ENCODE measurements at regions not wholly inside any gene's neighbourhood (a gene's known extent, or its start where the extent isn't known, plus 50 kb on each side); places are given as distances from the start of the nearest gene placed in this dataset.

GRCh38 chr14:86882818-86883217, 1110.2 kb downstream of the GALC start:
- no peak for DNase-seq

GRCh38 chr14:86865934-86866333, 1127.0 kb downstream of the GALC start:
- DNase-seq: no peak

GRCh38 chr14:86858591-86858990, 1134.4 kb downstream of the GALC start:
- no peak for DNase-seq

GRCh38 chr14:86858031-86858430, 1135.0 kb downstream of the GALC start:
- no peak for DNase-seq

GRCh38 chr14:86852530-86852929, 1140.5 kb downstream of the GALC start:
- no peak for DNase-seq

GRCh38 chr14:86847140-86847539, 1145.8 kb downstream of the GALC start:
- DNase-seq: no peak

- DNase-seq: peak in 1 of 5 experiments; percentile 43
These were observed 1154.6 kb downstream of the GALC start for GRCh38 chr14:86838363-86838762.

- no peak for DNase-seq
These were observed 1166.3 kb downstream of the GALC start for GRCh38 chr14:86826661-86827060.

- DNase-seq: no peak
These were observed 1168.8 kb downstream of the GALC start for GRCh38 chr14:86824167-86824566.

GRCh38 chr14:86823581-86823980, 1169.4 kb downstream of the GALC start:
- DNase-seq: no peak

GRCh38 chr14:86815341-86815740, 1177.6 kb downstream of the GALC start:
- no peak for DNase-seq

GRCh38 chr14:86802726-86803125, 1190.3 kb downstream of the GALC start:
- no peak for DNase-seq

- no peak for DNase-seq
These were observed 1193.7 kb downstream of the GALC start for GRCh38 chr14:86799244-86799647.

- DNase-seq: no peak
These were observed 1194.7 kb downstream of the GALC start for GRCh38 chr14:86798330-86798729.

- no peak for DNase-seq
These were observed 1196.0 kb downstream of the GALC start for GRCh38 chr14:86797075-86797351.

- DNase-seq: no peak
These were observed 1196.5 kb downstream of the GALC start for GRCh38 chr14:86796221-86797074.

- DNase-seq: no peak
These were observed 1198.3 kb downstream of the GALC start for GRCh38 chr14:86794689-86795088.

GRCh38 chr14:86790408-86791364, 1202.3 kb downstream of the GALC start:
- DNase-seq: no peak

GRCh38 chr14:86788224-86788623, 1204.8 kb downstream of the GALC start:
- no peak for DNase-seq

GRCh38 chr14:86787717-86788116, 1205.3 kb downstream of the GALC start:
- DNase-seq: no peak

GRCh38 chr14:86782092-86782580, 1210.8 kb downstream of the GALC start:
- DNase-seq: no peak

GRCh38 chr14:86780876-86781510, 1212.0 kb downstream of the GALC start:
- DNase-seq: no peak

GRCh38 chr14:86780461-86780860, 1212.5 kb downstream of the GALC start:
- DNase-seq: no peak
